HepG2 (cell line): ENCODE measurements at regions not wholly inside any gene's neighbourhood (a gene's known extent, or its start where the extent isn't known, plus 50 kb on each side); places are given as distances from the start of the nearest gene placed in this dataset.

Experiments
- ATAC-seq: fragments of 200-7000 bp; cut with Tn5 transposase; 3 replicates; pipeline ENCODE4 v1.9.1; 2020; ENCODE audit warnings: mild to moderate bottlenecking, moderate library complexity
- BruUV-seq: library from RNA; stranded (reverse); fragments of 400-500 nt; replicated peaks from 2 replicates; lab custom pipeline; 2021; lab: Mats Ljungman, UMichigan
- CTCF ChIA-PET: fragments of 300-600 bp; formaldehyde crosslinking; extraction: SDS; loops from one replicate; lab custom pipeline; 2021; ENCODE audit warnings: low total read pairs, inconsistent platforms, low intra/inter-chr PET ratio; lab: Yijun Ruan, JAX
- POLR2A ChIA-PET: fragments of 350-600 bp; sonication (Branson Sonifier 250); formaldehyde crosslinking; loops from one replicate; lab custom pipeline; 2020; ENCODE audit warnings: antibody characterized with exemption, inconsistent platforms; lab: Yijun Ruan, JAX
- DNase-seq: peaks from one replicate; pipeline ENCODE4 v3.0.0-alpha.2; 2015; ENCODE audit warnings: low spot score
- FAIRE-seq: peaks from 3 replicates; lab custom pipeline; 2011; peaks lifted over from hg19 to GRCh38; lab: Jason Lieb, UNC
- H2AFZ ChIP-seq: one replicate; pipeline ENCODE4 v1.6.1; 2011; ENCODE audit warnings: low read length, inconsistent platforms
- H3K27ac ChIP-seq: fragments of 300-600 bp; 3 replicates; pipeline ENCODE4 v1.8.0; 2011; ENCODE audit warnings: mixed run types, mild to moderate bottlenecking, mixed read lengths, low read length, inconsistent platforms; ENCODE audit not compliant: insufficient read depth; ENCODE audit errors: extremely low read length
- H3K27me3 ChIP-seq, 2 experiments: fragments of 200-600 bp in 1 of 2; 2 replicates in 1 of 2; 3 replicates in 1 of 2; pipeline versions ENCODE4 v1.6.0 to v1.8.0; 2011; ENCODE audit warnings: low read length in 2 of 2, mild to moderate bottlenecking in 2 of 2, moderate library complexity in 2 of 2, inconsistent platforms in 1 of 2; ENCODE audit not compliant: insufficient read depth in 2 of 2, control insufficient read depth in 1 of 2
- H3K36me3 ChIP-seq, 2 experiments: fragments of 200-600 bp in 1 of 2; replicated peaks in 1 of 2; 2 replicates in 1 of 2; 3 replicates in 1 of 2; pipeline versions ENCODE4 v1.5.1 to v1.8.0; 2011; ENCODE audit warnings: low read length in 2 of 2, inconsistent platforms in 1 of 2; ENCODE audit not compliant: insufficient read depth in 2 of 2, control insufficient read depth in 1 of 2
- H3K4me1 ChIP-seq: 2 replicates; pipeline ENCODE4 v1.5.1; 2012; ENCODE audit warnings: low read length, inconsistent platforms; ENCODE audit not compliant: insufficient read depth
- H3K4me2 ChIP-seq: 2 replicates; pipeline ENCODE4 v1.6.0; 2011; ENCODE audit warnings: low read depth, low read length, inconsistent platforms
- H3K4me3 ChIP-seq, 3 experiments: fragments of 200-600 bp in 1 of 3; sonication (generic), shearing (Covaris generic) in 1 of 3; replicated peaks in 1 of 3; 2 replicates each; pipeline ENCODE4 v1.5.1; 2011 to 2016; ENCODE audit warnings: low read length in 3 of 3, inconsistent platforms in 2 of 3, low read depth in 2 of 3, mild to moderate bottlenecking in 2 of 3, control low read depth in 1 of 3, mixed read lengths in 1 of 3; ENCODE audit not compliant: insufficient read depth in 1 of 3
- H3K79me2 ChIP-seq: one replicate; pipeline ENCODE4 v1.6.1; 2011; ENCODE audit warnings: low read length, inconsistent platforms; ENCODE audit not compliant: insufficient read depth
- H3K9ac ChIP-seq: 2 replicates; pipeline ENCODE4 v1.6.0; 2011; ENCODE audit warnings: mild to moderate bottlenecking, low read depth, low read length, inconsistent platforms; ENCODE audit not compliant: insufficient read depth
- H3K9me3 ChIP-seq: 2 replicates; pipeline ENCODE4 v1.5.1; 2012; ENCODE audit warnings: mild to moderate bottlenecking, low read length
- H4K20me1 ChIP-seq: 2 replicates; pipeline ENCODE4 v1.6.0; 2011; ENCODE audit warnings: inconsistent platforms, mild to moderate bottlenecking, low read length, moderate library complexity; ENCODE audit not compliant: insufficient read depth
- FOXK1 ChIP-seq: sonication (generic); formaldehyde crosslinking; IDR thresholded peaks from 2 replicates; pipeline ENCODE4 v1.4.0; 2020; ENCODE audit warnings: low read depth, missing genetic modification reagents, borderline replicate concordance
- HDAC1 ChIP-seq: sonication (generic); formaldehyde crosslinking; IDR thresholded peaks from 2 replicates; pipeline ENCODE4 v1.5.1; 2020; ENCODE audit warnings: mild to moderate bottlenecking, missing genetic modification reagents
- HNRNPUL1 ChIP-seq: fragments of 200-400 bp; formaldehyde crosslinking; IDR thresholded peaks from 2 replicates; pipeline ENCODE4 v1.6.1; 2017; ENCODE audit warnings: low read depth, mild to moderate bottlenecking, low read length, moderate library complexity
- NFKB2 ChIP-seq: sonication (generic); formaldehyde crosslinking; IDR thresholded peaks from 2 replicates; pipeline ENCODE4 v1.4.0; 2020; ENCODE audit warnings: missing genetic modification reagents, borderline replicate concordance
- RELA ChIP-seq: sonication (generic); formaldehyde crosslinking; IDR thresholded peaks from 2 replicates; pipeline ENCODE4 v1.4.0; 2020; ENCODE audit warnings: missing genetic modification reagents
- SATB2 ChIP-seq: sonication (generic); formaldehyde crosslinking; IDR thresholded peaks from 2 replicates; pipeline ENCODE4 v1.5.0; 2020; ENCODE audit warnings: missing genetic modification reagents
- TMF1 ChIP-seq: sonication (generic); formaldehyde crosslinking; IDR thresholded peaks from 2 replicates; pipeline ENCODE4 v1.8.1; 2022; ENCODE audit warnings: low read depth, missing genetic modification reagents
- ZKSCAN1 ChIP-seq: fragments of 150-350 bp; IDR thresholded peaks from 2 replicates; pipeline ENCODE4 v1.6.1; 2014; ENCODE audit warnings: low read length
- ZNF34 ChIP-seq: sonication (generic); formaldehyde crosslinking; IDR thresholded peaks from 2 replicates; pipeline ENCODE4 v1.4.0; 2020; ENCODE audit warnings: mild to moderate bottlenecking, missing genetic modification reagents, borderline replicate concordance
- ZNF510 ChIP-seq: sonication (generic); formaldehyde crosslinking; IDR thresholded peaks from 2 replicates; pipeline ENCODE4 v1.4.0; 2020; ENCODE audit warnings: low read depth, mild to moderate bottlenecking, missing genetic modification reagents
- ZNF546 ChIP-seq: sonication (generic); formaldehyde crosslinking; conservative IDR thresholded peaks from 2 replicates; pipeline ENCODE4 v1.8.1; 2023; ENCODE audit warnings: mild to moderate bottlenecking, missing genetic modification reagents
- whole genome bisulfite sequencing: methylation state at CpG from one replicate; pipeline ENCODE4 v1.1.6; 2017; ENCODE audit warnings: low lambda C conversion rate; 5-methylcytosine and 5-hydroxymethylcytosine counted together
- in situ Hi-C: cut with HindIII; loops from 2 replicates; pipeline ENCODE4 v1.10.0; 2017; ENCODE audit warnings: low pct_unique_long_range_greater_than_20kb; ENCODE audit not compliant: extremely low pct_ligation_motif_present
- intact Hi-C: fragments of 100-400 bp; cut with micrococcal nuclease; formaldehyde crosslinking; loops from one replicate; pipeline ENCODE4 v1.10.0; 2022; ENCODE audit not compliant: unreplicated experiment
- TF ChIP-seq, protein P1 (sequence below): sonication (generic); formaldehyde crosslinking; IDR thresholded peaks from 2 replicates; pipeline ENCODE4 v1.9.0; 2022; ENCODE audit warnings: missing genetic modification reagents, mild to moderate bottlenecking, borderline replicate concordance
- TF ChIP-seq, protein P2 (sequence below): sonication (generic); formaldehyde crosslinking; IDR thresholded peaks from 2 replicates; pipeline ENCODE4 v1.8.1; 2023; ENCODE audit warnings: missing genetic modification reagents, inconsistent platforms, borderline replicate concordance
- TF ChIP-seq, protein P3 (sequence below): IDR thresholded peaks from 2 replicates; pipeline ENCODE4 v1.6.1; 2016; ENCODE audit warnings: missing compliant biosample characterization, missing genetic modification reagents, borderline replicate concordance
- TF ChIP-seq, protein P4 (sequence below), 2 experiments: sonication (generic) in 1 of 2; formaldehyde crosslinking in 1 of 2; IDR thresholded peaks; 2 replicates each; pipeline versions ENCODE4 v1.5.1 to v1.6.1; 2011 to 2020; ENCODE audit warnings: borderline replicate concordance in 1 of 2, low read depth in 1 of 2, low read length in 1 of 2, mild to moderate bottlenecking in 1 of 2, missing genetic modification reagents in 1 of 2, moderate library complexity in 1 of 2

DNA sequence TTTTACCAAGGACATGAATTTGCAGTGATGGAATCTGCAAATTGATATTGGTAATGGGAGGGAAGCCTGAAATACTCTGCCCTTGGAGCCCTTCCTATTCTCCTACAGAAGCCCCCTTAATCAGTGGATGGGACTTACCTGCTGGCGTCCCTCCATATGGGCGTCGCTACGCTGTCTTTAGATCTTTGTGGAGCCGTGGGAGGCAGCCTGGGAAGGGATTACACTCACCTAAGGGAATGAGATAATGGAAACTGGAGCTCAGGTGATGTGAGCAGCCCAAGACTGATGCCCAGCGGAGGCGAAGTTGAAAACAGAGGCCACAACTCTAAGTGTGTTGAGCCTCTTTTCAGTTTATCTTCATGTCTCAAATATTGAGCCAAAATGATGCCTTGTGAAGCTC is 306.6 kb downstream of the MYCN start:
- no TSS peak for BruUV-seq
- Histone ChIP-seq H3K4me1 (no peaks in the 10 kb centered on the region; the same call in 1 of the 2 replicates), H2AFZ (no peak overlapping the region), H3K27ac (no peak overlapping the region), H3K4me2 (no peak overlapping the region), H3K27me3 (peaks cover 0 to 21% of the 10 kb centered on the region in 2 experiments; a peak in 2 of 5 replicates), H4K20me1 (no peaks in the 10 kb centered on the region), H3K36me3 (no peaks in the 10 kb centered on the region), H3K9me3 (no peaks in the 10 kb centered on the region), H3K79me2 (no peaks in the 10 kb centered on the region)
- DNase-seq, result no peak
- 55% methylated on average over 7 of the region's 7 CpGs for WGBS
- no peak for FAIRE-seq
- in situ Hi-C loops, result no loop called here
- intact Hi-C loops, result no loop called here
- no peak for TF ChIP-seq RELA (CRISPR knock-in tag)
- TF ChIP-seq TMF1 (CRISPR knock-in tag), result no peak
- TF ChIP-seq ZNF510 (CRISPR knock-in tag), result no peak
- no peak for TF ChIP-seq HDAC1 (CRISPR knock-in tag)
- no peak for TF ChIP-seq SATB2 (CRISPR knock-in tag)
- TF ChIP-seq ZNF546, result no peak
- no peak for TF ChIP-seq NFKB2 (CRISPR knock-in tag)
- TF ChIP-seq ZNF34 (CRISPR knock-in tag), result no peak
- TF ChIP-seq, protein P1, sequence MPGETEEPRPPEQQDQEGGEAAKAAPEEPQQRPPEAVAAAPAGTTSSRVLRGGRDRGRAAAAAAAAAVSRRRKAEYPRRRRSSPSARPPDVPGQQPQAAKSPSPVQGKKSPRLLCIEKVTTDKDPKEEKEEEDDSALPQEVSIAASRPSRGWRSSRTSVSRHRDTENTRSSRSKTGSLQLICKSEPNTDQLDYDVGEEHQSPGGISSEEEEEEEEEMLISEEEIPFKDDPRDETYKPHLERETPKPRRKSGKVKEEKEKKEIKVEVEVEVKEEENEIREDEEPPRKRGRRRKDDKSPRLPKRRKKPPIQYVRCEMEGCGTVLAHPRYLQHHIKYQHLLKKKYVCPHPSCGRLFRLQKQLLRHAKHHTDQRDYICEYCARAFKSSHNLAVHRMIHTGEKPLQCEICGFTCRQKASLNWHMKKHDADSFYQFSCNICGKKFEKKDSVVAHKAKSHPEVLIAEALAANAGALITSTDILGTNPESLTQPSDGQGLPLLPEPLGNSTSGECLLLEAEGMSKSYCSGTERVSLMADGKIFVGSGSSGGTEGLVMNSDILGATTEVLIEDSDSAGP (CRISPR knock-in tag), result no peak
- TF ChIP-seq FOXK1 (CRISPR knock-in tag), result no peak
- TF ChIP-seq, protein P2, sequence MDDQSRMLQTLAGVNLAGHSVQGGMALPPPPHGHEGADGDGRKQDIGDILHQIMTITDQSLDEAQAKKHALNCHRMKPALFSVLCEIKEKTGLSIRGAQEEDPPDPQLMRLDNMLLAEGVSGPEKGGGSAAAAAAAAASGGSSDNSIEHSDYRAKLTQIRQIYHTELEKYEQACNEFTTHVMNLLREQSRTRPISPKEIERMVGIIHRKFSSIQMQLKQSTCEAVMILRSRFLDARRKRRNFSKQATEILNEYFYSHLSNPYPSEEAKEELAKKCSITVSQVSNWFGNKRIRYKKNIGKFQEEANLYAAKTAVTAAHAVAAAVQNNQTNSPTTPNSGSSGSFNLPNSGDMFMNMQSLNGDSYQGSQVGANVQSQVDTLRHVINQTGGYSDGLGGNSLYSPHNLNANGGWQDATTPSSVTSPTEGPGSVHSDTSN (CRISPR knock-in tag), result no peak
- no peak for TF ChIP-seq HNRNPUL1
- no peak for TF ChIP-seq ZKSCAN1
- TF ChIP-seq, protein P3, sequence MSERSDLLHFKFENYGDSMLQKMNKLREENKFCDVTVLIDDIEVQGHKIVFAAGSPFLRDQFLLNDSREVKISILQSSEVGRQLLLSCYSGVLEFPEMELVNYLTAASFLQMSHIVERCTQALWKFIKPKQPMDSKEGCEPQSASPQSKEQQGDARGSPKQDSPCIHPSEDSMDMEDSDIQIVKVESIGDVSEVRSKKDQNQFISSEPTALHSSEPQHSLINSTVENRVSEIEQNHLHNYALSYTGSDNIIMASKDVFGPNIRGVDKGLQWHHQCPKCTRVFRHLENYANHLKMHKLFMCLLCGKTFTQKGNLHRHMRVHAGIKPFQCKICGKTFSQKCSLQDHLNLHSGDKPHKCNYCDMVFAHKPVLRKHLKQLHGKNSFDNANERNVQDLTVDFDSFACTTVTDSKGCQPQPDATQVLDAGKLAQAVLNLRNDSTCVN, result no peak
- TF ChIP-seq, protein P4, sequence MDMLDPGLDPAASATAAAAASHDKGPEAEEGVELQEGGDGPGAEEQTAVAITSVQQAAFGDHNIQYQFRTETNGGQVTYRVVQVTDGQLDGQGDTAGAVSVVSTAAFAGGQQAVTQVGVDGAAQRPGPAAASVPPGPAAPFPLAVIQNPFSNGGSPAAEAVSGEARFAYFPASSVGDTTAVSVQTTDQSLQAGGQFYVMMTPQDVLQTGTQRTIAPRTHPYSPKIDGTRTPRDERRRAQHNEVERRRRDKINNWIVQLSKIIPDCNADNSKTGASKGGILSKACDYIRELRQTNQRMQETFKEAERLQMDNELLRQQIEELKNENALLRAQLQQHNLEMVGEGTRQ (IDR thresholded peaks at IDR 0.05; ENCODE audit: low read depth, low read length), result no peak
- TF ChIP-seq, protein P4 (CRISPR knock-in tag; IDR thresholded peaks at IDR 0.05; ENCODE audit: borderline replicate concordance), result no peak
- TF ChIP-seq, all 625 proteins: peak for 0
- ChIA-PET POLR2A (no interaction called here), CTCF (no interaction called here)
- ATAC-seq, result no peak
- Histone ChIP-seq H3K4me3 (no peak overlapping the region), H3K9ac (no peak overlapping the region)
